Bronchial epithelial cell (primary cell): ENCODE measurements at regions not wholly inside any gene's neighbourhood (a gene's known extent, or its start where the extent isn't known, plus 50 kb on each side); places are given as distances from the start of the nearest gene placed in this dataset.

ENCODE experiments used
- DNase-seq: peaks from one replicate; pipeline ENCODE4 v3.0.0-alpha.2; 2010; ENCODE audit warnings: low read depth
- FAIRE-seq: peaks from 2 replicates; lab custom pipeline; 2011; peaks lifted over from hg19 to GRCh38; lab: Jason Lieb, UNC
- H3K27me3 ChIP-seq: 2 replicates; pipeline ENCODE4 v1.5.1; 2011; ENCODE audit warnings: low read length; ENCODE audit not compliant: control insufficient read depth, insufficient read depth
- H3K36me3 ChIP-seq: 2 replicates; pipeline ENCODE4 v1.5.1; 2011; ENCODE audit warnings: low read length; ENCODE audit not compliant: control insufficient read depth, insufficient read depth
- H3K4me3 ChIP-seq: 2 replicates; pipeline ENCODE4 v1.5.1; 2011; ENCODE audit warnings: mild to moderate bottlenecking, low read depth, low read length, control low read depth
- CTCF ChIP-seq: IDR thresholded peaks from 2 replicates; pipeline ENCODE4 v1.5.1; 2011; ENCODE audit warnings: mild to moderate bottlenecking, moderate library complexity, low read length, control low read depth, inconsistent platforms; ENCODE audit not compliant: insufficient read depth, severe bottlenecking

DNA sequence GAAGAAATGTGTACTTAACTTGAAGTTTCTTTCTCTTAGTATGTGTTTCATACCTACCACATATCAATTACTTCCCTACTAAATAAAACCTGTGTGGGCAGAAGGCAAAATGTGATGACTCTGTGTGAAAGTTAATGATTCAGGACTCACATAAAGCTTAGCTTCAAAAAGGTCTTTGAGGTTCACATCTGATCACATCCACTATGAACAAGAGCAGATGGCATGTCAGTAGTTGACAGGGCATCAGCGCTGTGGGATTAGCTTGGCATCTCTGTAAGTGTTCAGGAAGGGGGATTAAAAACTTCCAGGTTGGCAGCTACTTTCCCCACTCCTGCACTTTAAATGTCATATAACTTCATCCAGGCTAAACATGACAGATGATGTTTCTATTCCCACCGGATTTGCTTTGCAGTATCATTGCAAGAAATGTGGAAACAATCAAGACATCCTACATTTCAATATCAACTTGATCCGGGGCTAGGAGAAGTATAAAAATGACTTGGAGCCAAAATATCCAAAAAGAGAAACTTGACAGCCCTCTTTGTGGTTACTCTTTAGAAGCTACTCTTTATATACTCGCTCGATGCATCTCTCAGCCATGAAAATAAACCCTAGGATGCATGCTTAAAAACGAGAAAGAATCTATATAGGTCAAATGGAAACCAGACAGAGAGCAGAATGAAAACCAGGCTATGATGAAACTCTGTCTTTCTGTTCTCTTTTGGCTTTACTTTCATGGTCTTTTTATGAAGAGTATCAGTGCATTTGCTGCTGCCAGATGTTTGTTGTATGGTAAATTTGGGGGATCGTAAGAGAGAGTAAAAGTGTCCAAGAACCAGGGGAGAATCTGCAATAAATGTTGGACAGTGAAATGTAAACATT, 273.1 kb upstream of the ALCAM start:
- TF ChIP-seq CTCF: no peak
- H3K36me3 ChIP-seq: no peaks in the 10 kb centered on the region
- H3K27me3 ChIP-seq: no peaks in the 10 kb centered on the region
- DNase-seq (no peak), FAIRE-seq (no peak)
- H3K4me3 ChIP-seq: no peak overlapping the region

- no peak for TF ChIP-seq CTCF
- DNase-seq (peak; percentile 39), FAIRE-seq (no peak)
- Histone ChIP-seq H3K27me3 (no peaks in the 10 kb centered on the region), H3K36me3 (no peaks in the 10 kb centered on the region), H3K4me3 (no peak overlapping the region)
Observed at GRCh38 chr3:105094588-105094987, 272.1 kb upstream of the ALCAM start.

GRCh38 chr3:105096071-105096470, 270.6 kb upstream of the ALCAM start:
- H3K4me3 ChIP-seq: no peak overlapping the region
- no peaks in the 10 kb centered on the region for H3K36me3 ChIP-seq
- H3K27me3 ChIP-seq: no peaks in the 10 kb centered on the region
- TF ChIP-seq CTCF: no peak
- DNase-seq: no peak
- FAIRE-seq: no peak

- no peak for DNase-seq
- Histone ChIP-seq H3K27me3 (no peaks in the 10 kb centered on the region), H3K36me3 (no peaks in the 10 kb centered on the region), H3K4me3 (no peak overlapping the region)
- no peak for FAIRE-seq
- TF ChIP-seq CTCF: no peak
Observed at GRCh38 chr3:105101603-105102002, 265.1 kb upstream of the ALCAM start.

- no peak overlapping the region for H3K4me3 ChIP-seq
- no peaks in the 10 kb centered on the region for H3K27me3 ChIP-seq
- no peak for TF ChIP-seq CTCF
- DNase-seq: no peak
- no peaks in the 10 kb centered on the region for H3K36me3 ChIP-seq
- no peak for FAIRE-seq
Observed at GRCh38 chr3:105103139-105103538, 263.6 kb upstream of the ALCAM start.
